H9 (cell line): ENCODE measurements at regions not wholly inside any gene's neighbourhood (a gene's known extent, or its start where the extent isn't known, plus 50 kb on each side); places are given as distances from the start of the nearest gene placed in this dataset.

Experiments used
- DNase-seq: peaks from one replicate; pipeline ENCODE4 v3.0.0-alpha.2; 2017
- H2AFZ ChIP-seq: one replicate; pipeline ENCODE4 v1.6.1; 2013; ENCODE audit warnings: mild to moderate bottlenecking, low read length, control low read depth, moderate library complexity
- H2AK5ac ChIP-seq: 2 replicates; pipeline ENCODE4 v1.6.1; 2013; ENCODE audit warnings: low read length, control low read depth, mixed read lengths; ENCODE audit not compliant: insufficient read length
- H2BK120ac ChIP-seq: one replicate; pipeline ENCODE4 v1.6.1; 2013; ENCODE audit warnings: low read depth, mild to moderate bottlenecking, low read length, control low read depth, inconsistent platforms; ENCODE audit not compliant: poor library complexity, severe bottlenecking
- H2BK12ac ChIP-seq: 2 replicates; pipeline ENCODE4 v1.6.1; 2013; ENCODE audit warnings: low read length, control low read depth, mixed read lengths, low read depth; ENCODE audit not compliant: insufficient read length
- H2BK15ac ChIP-seq: 2 replicates; pipeline ENCODE4 v1.6.1; 2013; ENCODE audit warnings: low read depth, low read length, control low read depth
- H2BK20ac ChIP-seq: one replicate; pipeline ENCODE4 v1.6.1; 2013; ENCODE audit warnings: low read depth, mild to moderate bottlenecking, low read length, control low read depth, inconsistent platforms; ENCODE audit not compliant: poor library complexity, severe bottlenecking
- H2BK5ac ChIP-seq: 2 replicates; pipeline ENCODE4 v1.6.1; 2013; ENCODE audit warnings: low read length, control low read depth, mixed read lengths; ENCODE audit not compliant: insufficient read length
- H3K14ac ChIP-seq: 2 replicates; pipeline ENCODE4 v1.6.1; 2013; ENCODE audit warnings: low read length, control low read depth; ENCODE audit not compliant: insufficient read depth
- H3K18ac ChIP-seq: 2 replicates; pipeline ENCODE4 v1.6.1; 2013; ENCODE audit warnings: low read depth, mild to moderate bottlenecking, mixed read lengths, low read length, control low read depth; ENCODE audit not compliant: insufficient read length
- H3K23ac ChIP-seq: 2 replicates; pipeline ENCODE4 v1.6.1; 2013; ENCODE audit warnings: low read length, control low read depth, mixed read lengths, low read depth; ENCODE audit not compliant: insufficient read length
- H3K23me2 ChIP-seq: 2 replicates; pipeline ENCODE4 v1.6.1; 2013; ENCODE audit warnings: low read depth, mild to moderate bottlenecking, mixed read lengths, low read length, control low read depth; ENCODE audit not compliant: insufficient read length, poor library complexity, severe bottlenecking
- H3K27ac ChIP-seq: 2 replicates; pipeline ENCODE4 v1.5.1; 2013; ENCODE audit warnings: low read length, control low read depth, mixed read lengths, low read depth; ENCODE audit not compliant: insufficient read length
- H3K27me3 ChIP-seq: 2 replicates; pipeline ENCODE4 v1.6.1; 2013; ENCODE audit warnings: low read length, control low read depth, inconsistent platforms; ENCODE audit not compliant: insufficient read depth
- H3K4ac ChIP-seq: 2 replicates; pipeline ENCODE4 v1.6.1; 2013; ENCODE audit warnings: low read depth, mild to moderate bottlenecking, control low read depth, inconsistent platforms, low read length, moderate library complexity
- H3K4me1 ChIP-seq: 2 replicates; pipeline ENCODE4 v1.6.1; 2013; ENCODE audit warnings: low read length, control low read depth, inconsistent platforms; ENCODE audit not compliant: insufficient read depth
- H3K4me2 ChIP-seq: 2 replicates; pipeline ENCODE4 v1.6.1; 2013; ENCODE audit warnings: low read length, control low read depth, mixed read lengths; ENCODE audit not compliant: insufficient read length, insufficient read depth
- H3K56ac ChIP-seq: 2 replicates; pipeline ENCODE4 v1.6.1; 2013; ENCODE audit warnings: low read depth, mild to moderate bottlenecking, mixed read lengths, low read length, control low read depth; ENCODE audit not compliant: insufficient read length
- H3K79me1 ChIP-seq: 2 replicates; pipeline ENCODE4 v1.6.1; 2013; ENCODE audit warnings: low read depth, mild to moderate bottlenecking, moderate library complexity, low read length, control low read depth, inconsistent platforms; ENCODE audit not compliant: insufficient read depth, poor library complexity, severe bottlenecking
- H3K79me2 ChIP-seq: 2 replicates; pipeline ENCODE4 v1.6.1; 2013; ENCODE audit warnings: low read length, control low read depth, inconsistent platforms; ENCODE audit not compliant: insufficient read depth
- H3K9ac ChIP-seq: 2 replicates; pipeline ENCODE4 v1.6.1; 2013; ENCODE audit warnings: low read length, control low read depth, mixed read lengths; ENCODE audit not compliant: insufficient read length; ENCODE audit errors: extremely low read depth
- H3K9me3 ChIP-seq: one replicate; pipeline ENCODE4 v1.6.1; 2013; ENCODE audit warnings: low read depth, low read length, inconsistent platforms; ENCODE audit not compliant: control insufficient read depth
- H3T11ph ChIP-seq: one replicate; pipeline ENCODE4 v1.6.1; 2013; ENCODE audit warnings: mild to moderate bottlenecking, low read length, control low read depth, inconsistent platforms
- H4K20me1 ChIP-seq: one replicate; pipeline ENCODE4 v1.6.1; 2013; ENCODE audit not compliant: control insufficient read depth, insufficient read length, insufficient read depth
- H4K5ac ChIP-seq: 2 replicates; pipeline ENCODE4 v1.6.1; 2013; ENCODE audit warnings: low read depth, mild to moderate bottlenecking, mixed read lengths, low read length, control low read depth; ENCODE audit not compliant: insufficient read length
- H4K8ac ChIP-seq: replicated peaks from 2 replicates; pipeline ENCODE4 v1.6.1; 2013; ENCODE audit warnings: low read length, control low read depth, mixed read lengths, low read depth; ENCODE audit not compliant: insufficient read length
- H4K91ac ChIP-seq: 2 replicates; pipeline ENCODE4 v1.6.1; 2013; ENCODE audit warnings: low read depth, mild to moderate bottlenecking, moderate library complexity, mixed read lengths, low read length, control low read depth; ENCODE audit not compliant: insufficient read length
- H3K27ac Mint-ChIP-seq, 3 experiments: 2 replicates in 2 of 3; 3 replicates in 1 of 3; pipeline ENCODE4 v1.8.0; 2020 to 2021; ENCODE audit warnings: mixed read lengths in 3 of 3, mild to moderate bottlenecking in 1 of 3, moderate library complexity in 1 of 3
- H3K27me3 Mint-ChIP-seq: 2 replicates; pipeline ENCODE4 v1.8.0; 2021; ENCODE audit warnings: low read depth, mild to moderate bottlenecking, moderate library complexity, mixed read lengths
- H3K36me3 Mint-ChIP-seq, 3 experiments: 2 replicates in 2 of 3; 3 replicates in 1 of 3; pipeline ENCODE4 v1.8.0; 2020 to 2021; ENCODE audit warnings: low read depth in 3 of 3, mixed read lengths in 3 of 3; ENCODE audit not compliant: insufficient read depth in 1 of 3
- H3K4me1 Mint-ChIP-seq, 2 experiments: 2 replicates each; pipeline ENCODE4 v1.8.0; 2020; ENCODE audit warnings: mixed read lengths in 2 of 2
- H3K4me3 Mint-ChIP-seq, 2 experiments: 2 replicates in 1 of 2; 3 replicates in 1 of 2; pipeline ENCODE4 v1.8.0; 2020 to 2021; ENCODE audit warnings: mild to moderate bottlenecking in 2 of 2, mixed read lengths in 2 of 2, moderate library complexity in 1 of 2
- H3K9me3 Mint-ChIP-seq, 2 experiments: 2 replicates in 1 of 2; 3 replicates in 1 of 2; pipeline ENCODE4 v1.8.0; 2020; ENCODE audit warnings: mild to moderate bottlenecking in 2 of 2, mixed read lengths in 2 of 2, moderate library complexity in 1 of 2
- WGBS: extraction: QIAGEN DNeasy Blood & Tissue Kit; methylation state at CpG from one replicate; pipeline ENCODE4 v1.1.7; 2013; ENCODE audit warnings: missing lambda C conversion rate, low lambda C conversion rate, mixed read lengths; ENCODE audit not compliant: insufficient read length; ENCODE audit errors: extremely low coverage; 5-methylcytosine and 5-hydroxymethylcytosine counted together
- TF ChIP-seq, protein P1 (sequence below): fragments of 200-600 bp; sonication (generic); conservative IDR thresholded peaks from 3 replicates; pipeline ENCODE4 v1.8.0; 2021; ENCODE audit warnings: antibody characterized with exemption, mild to moderate bottlenecking

DNA sequence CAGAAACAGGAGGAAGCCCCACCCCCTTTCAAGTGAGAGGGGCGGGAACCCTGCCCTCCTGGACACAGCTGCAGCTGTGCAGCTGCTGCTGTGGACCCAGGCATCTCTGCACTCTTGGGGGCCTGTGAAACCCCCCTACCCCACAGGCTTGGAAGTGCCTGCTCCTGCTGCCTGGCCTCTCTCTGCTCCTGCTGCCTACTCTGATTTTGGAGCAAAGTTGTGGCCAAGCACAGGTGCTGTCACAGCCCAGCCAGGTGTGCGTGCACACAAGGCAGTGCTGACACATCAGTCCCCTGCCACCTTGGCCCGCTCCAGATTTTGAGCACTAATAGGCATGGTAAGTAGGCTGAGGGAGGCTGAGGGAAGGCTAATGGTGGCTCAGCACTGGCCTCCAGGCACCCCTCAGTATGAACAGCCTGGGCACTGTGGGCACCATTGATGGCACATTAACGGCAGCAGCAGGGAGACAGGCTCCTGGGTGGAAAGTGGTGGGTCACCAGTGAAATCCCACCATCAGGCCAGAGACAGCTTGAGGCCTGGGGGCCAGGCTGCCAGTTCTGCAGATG, 890.9 kb downstream of the GBE1 start:
- Histone ChIP-seq H4K91ac (no peak overlapping the region), H3K4ac (no peak overlapping the region), H3K56ac (no peak overlapping the region), H3K9ac (no peak overlapping the region), H2BK120ac (no peak overlapping the region), H2BK15ac (no peak overlapping the region), H3K18ac (no peak overlapping the region), H3K4me2 (no peak overlapping the region), H4K5ac (no peak overlapping the region), H3K23me2 (no peaks in the 10 kb centered on the region), H3K9me3 (no peaks in the 10 kb centered on the region), H3K27ac (no peak overlapping the region), H3K23ac (no peak overlapping the region), H2AK5ac (no peak overlapping the region), H3K14ac (no peak overlapping the region), H3K79me1 (no peaks in the 10 kb centered on the region), H3K27me3 (no peaks in the 10 kb centered on the region), H2AFZ (no peak overlapping the region), H3K4me1 (no peaks in the 10 kb centered on the region), H4K20me1 (no peaks in the 10 kb centered on the region), H3K79me2 (no peaks in the 10 kb centered on the region), H2BK5ac (no peak overlapping the region), H2BK12ac (no peak overlapping the region), H3T11ph (no peak overlapping the region), H2BK20ac (no peak overlapping the region), H4K8ac (no peak overlapping the region)
- H3K27me3 Mint-ChIP-seq = no peaks in the 10 kb centered on the region; the same call in 1 of the 2 replicates
- H3K36me3 Mint-ChIP-seq = peaks cover 0 to 4% (median 2%) of the 10 kb centered on the region in 3 experiments; a peak in 3 of 7 replicates
- H3K9me3 Mint-ChIP-seq = peaks cover 17% of the 10 kb centered on the region in 2 experiments; a peak in 4 of 5 replicates
- H3K27ac Mint-ChIP-seq = no peak overlapping the region
- no peak overlapping the region for H3K4me3 Mint-ChIP-seq
- DNase-seq = no peak
- WGBS = no CpG with 5 or more reads among the region's 4 CpGs
- TF ChIP-seq, protein P1, sequence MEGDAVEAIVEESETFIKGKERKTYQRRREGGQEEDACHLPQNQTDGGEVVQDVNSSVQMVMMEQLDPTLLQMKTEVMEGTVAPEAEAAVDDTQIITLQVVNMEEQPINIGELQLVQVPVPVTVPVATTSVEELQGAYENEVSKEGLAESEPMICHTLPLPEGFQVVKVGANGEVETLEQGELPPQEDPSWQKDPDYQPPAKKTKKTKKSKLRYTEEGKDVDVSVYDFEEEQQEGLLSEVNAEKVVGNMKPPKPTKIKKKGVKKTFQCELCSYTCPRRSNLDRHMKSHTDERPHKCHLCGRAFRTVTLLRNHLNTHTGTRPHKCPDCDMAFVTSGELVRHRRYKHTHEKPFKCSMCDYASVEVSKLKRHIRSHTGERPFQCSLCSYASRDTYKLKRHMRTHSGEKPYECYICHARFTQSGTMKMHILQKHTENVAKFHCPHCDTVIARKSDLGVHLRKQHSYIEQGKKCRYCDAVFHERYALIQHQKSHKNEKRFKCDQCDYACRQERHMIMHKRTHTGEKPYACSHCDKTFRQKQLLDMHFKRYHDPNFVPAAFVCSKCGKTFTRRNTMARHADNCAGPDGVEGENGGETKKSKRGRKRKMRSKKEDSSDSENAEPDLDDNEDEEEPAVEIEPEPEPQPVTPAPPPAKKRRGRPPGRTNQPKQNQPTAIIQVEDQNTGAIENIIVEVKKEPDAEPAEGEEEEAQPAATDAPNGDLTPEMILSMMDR = no peak
- H3K4me1 Mint-ChIP-seq = no peaks in the 10 kb centered on the region
